ENCODE measurements at regions not wholly inside any gene's neighbourhood (a gene's known extent, or its start where the extent isn't known, plus 50 kb on each side); places are given as distances from the start of the nearest gene placed in this dataset.

- no peak for DNase-seq (ENCODE audit: low read depth)
Observed at GRCh38 chr9:10674586-10674985, 61.8 kb upstream of the PTPRD start.

GRCh38 chr9:10678010-10678409 lies 65.2 kb upstream of the PTPRD start:
- no peak for DNase-seq (ENCODE audit: low read depth)

- DNase-seq (ENCODE audit: low read depth), result no peak
Observed at GRCh38 chr9:10678790-10679189, 66.0 kb upstream of the PTPRD start.

- no peak for DNase-seq (ENCODE audit: low read depth)
Observed at GRCh38 chr9:10686943-10687342, 74.1 kb upstream of the PTPRD start.

GRCh38 chr9:10690546-10690945 lies 77.7 kb upstream of the PTPRD start:
- no peak for DNase-seq (ENCODE audit: low read depth)

GRCh38 chr9:10697044-10697443 lies 84.2 kb upstream of the PTPRD start:
- no peak for DNase-seq (ENCODE audit: low read depth)

GRCh38 chr9:10700291-10700690 lies 87.5 kb upstream of the PTPRD start:
- DNase-seq (ENCODE audit: low read depth), result no peak

- no peak for DNase-seq (ENCODE audit: low read depth)
Observed at GRCh38 chr9:10700915-10701314, 88.1 kb upstream of the PTPRD start.

GRCh38 chr9:10701906-10702305 lies 89.1 kb upstream of the PTPRD start:
- DNase-seq (ENCODE audit: low read depth), result no peak

GRCh38 chr9:10703139-10703538 lies 90.3 kb upstream of the PTPRD start:
- no peak for DNase-seq (ENCODE audit: low read depth)

GRCh38 chr9:10704720-10705119 lies 91.9 kb upstream of the PTPRD start:
- DNase-seq (ENCODE audit: low read depth), result no peak

- DNase-seq (ENCODE audit: low read depth), result no peak
Observed at GRCh38 chr9:10705383-10705782, 92.6 kb upstream of the PTPRD start.

GRCh38 chr9:10706788-10707187 lies 94.0 kb upstream of the PTPRD start:
- no peak for DNase-seq (ENCODE audit: low read depth)

GRCh38 chr9:10721301-10721700 lies 108.5 kb upstream of the PTPRD start:
- DNase-seq (ENCODE audit: low read depth), result no peak

GRCh38 chr9:10729213-10729612 lies 116.4 kb upstream of the PTPRD start:
- DNase-seq (ENCODE audit: low read depth), result no peak

- DNase-seq (ENCODE audit: low read depth), result no peak
Observed at GRCh38 chr9:10744669-10745068, 131.9 kb upstream of the PTPRD start.

- no peak for DNase-seq (ENCODE audit: low read depth)
Observed at GRCh38 chr9:10753474-10753873, 140.7 kb upstream of the PTPRD start.

GRCh38 chr9:10764481-10764880 lies 151.7 kb upstream of the PTPRD start:
- no peak for DNase-seq (ENCODE audit: low read depth)

- DNase-seq (ENCODE audit: low read depth), result no peak
Observed at GRCh38 chr9:10773136-10773535, 160.3 kb upstream of the PTPRD start.

- DNase-seq (ENCODE audit: low read depth), result no peak
Observed at GRCh38 chr9:10774051-10774450, 161.2 kb upstream of the PTPRD start.

- no peak for DNase-seq (ENCODE audit: low read depth)
Observed at GRCh38 chr9:10785255-10785654, 172.5 kb upstream of the PTPRD start.

- no peak for DNase-seq (ENCODE audit: low read depth)
Observed at GRCh38 chr9:10793306-10793705, 180.5 kb upstream of the PTPRD start.

- DNase-seq (ENCODE audit: low read depth), result no peak
Observed at GRCh38 chr9:10804486-10804885, 191.7 kb upstream of the PTPRD start.

GRCh38 chr9:10806868-10807267 lies 194.1 kb upstream of the PTPRD start:
- no peak for DNase-seq (ENCODE audit: low read depth)

GRCh38 chr9:10818206-10818605 lies 205.4 kb upstream of the PTPRD start:
- no peak for DNase-seq (ENCODE audit: low read depth)
